H1 (cell line): ENCODE measurements at regions not wholly inside any gene's neighbourhood (a gene's known extent, or its start where the extent isn't known, plus 50 kb on each side); places are given as distances from the start of the nearest gene placed in this dataset.

ENCODE experiments used
- CTCF ChIA-PET: fragments of 300-600 bp; sonication (Branson Sonifier 250); formaldehyde crosslinking; loops from one replicate; lab custom pipeline; 2021; ENCODE audit not compliant: partially characterized antibody; lab: Charles Lee
- POLR2A ChIA-PET: fragments of 300-600 bp; sonication (Branson Sonifier 250); formaldehyde crosslinking; loops from one replicate; lab custom pipeline; 2021; ENCODE audit warnings: inconsistent platforms; ENCODE audit not compliant: partially characterized antibody; lab: Charles Lee
- DNase-seq, 2 experiments: peaks; one replicate each; pipeline versions ENCODE4 v3.0.0 to v3.0.0-alpha.2; 2010 to 2022; ENCODE audit warnings: low spot score in 2 of 2, low read depth in 1 of 2, mixed read lengths in 1 of 2
- FAIRE-seq: peaks from 2 replicates; lab custom pipeline; 2011; peaks lifted over from hg19 to GRCh38; lab: Jason Lieb, UNC
- H2AFZ ChIP-seq: 2 replicates; pipeline ENCODE4 v1.8.1; 2012; ENCODE audit warnings: low read length, inconsistent platforms
- H2AK5ac ChIP-seq: 2 replicates; pipeline ENCODE4 v1.6.1; 2013; ENCODE audit warnings: low read depth, low read length
- H2BK120ac ChIP-seq: replicated peaks from 2 replicates; pipeline ENCODE3; 2013; ENCODE audit warnings: low read depth, low read length, inconsistent platforms
- H2BK12ac ChIP-seq: 2 replicates; pipeline ENCODE4 v1.6.1; 2013; ENCODE audit warnings: low read depth, low read length
- H2BK15ac ChIP-seq: 2 replicates; pipeline ENCODE4 v1.6.1; 2013; ENCODE audit warnings: low read length
- H2BK20ac ChIP-seq: 2 replicates; pipeline ENCODE4 v1.6.1; 2013; ENCODE audit warnings: low read length
- H2BK5ac ChIP-seq: 2 replicates; pipeline ENCODE4 v1.6.1; 2013; ENCODE audit warnings: low read depth, low read length
- H3K14ac ChIP-seq: 2 replicates; pipeline ENCODE4 v1.6.1; 2013; ENCODE audit warnings: inconsistent platforms; ENCODE audit not compliant: insufficient read length
- H3K18ac ChIP-seq: 2 replicates; pipeline ENCODE4 v1.6.1; 2013; ENCODE audit warnings: low read length; ENCODE audit errors: extremely low read depth
- H3K23ac ChIP-seq: 2 replicates; pipeline ENCODE4 v1.6.1; 2013; ENCODE audit warnings: inconsistent platforms; ENCODE audit not compliant: insufficient read length
- H3K23me2 ChIP-seq: 2 replicates; pipeline ENCODE4 v1.6.1; 2013; ENCODE audit warnings: low read depth, low read length
- H3K27ac ChIP-seq: 2 replicates; pipeline ENCODE4 v1.6.1; 2011; ENCODE audit warnings: low read depth, low read length, inconsistent platforms
- H3K27me3 ChIP-seq, 4 experiments: replicated peaks in 1 of 4; 1 replicate in 1 of 4; 2 replicates in 3 of 4; pipeline versions ENCODE4 v1.6.1 to v1.8.1; 2011 to 2013; ENCODE audit warnings: low read length in 3 of 4, mild to moderate bottlenecking in 3 of 4, inconsistent platforms in 2 of 4, mixed read lengths in 2 of 4, moderate library complexity in 1 of 4; ENCODE audit not compliant: control insufficient read depth in 3 of 4, insufficient read depth in 3 of 4; ENCODE audit errors: extremely low read depth in 1 of 4
- H3K36me3 ChIP-seq, 4 experiments: 2 replicates each; pipeline versions ENCODE4 v1.6.1 to v1.8.1; 2011 to 2013; ENCODE audit warnings: mild to moderate bottlenecking in 4 of 4, low read length in 3 of 4, moderate library complexity in 2 of 4, control low read depth in 1 of 4, inconsistent platforms in 1 of 4; ENCODE audit not compliant: insufficient read depth in 4 of 4, control insufficient read depth in 2 of 4
- H3K4ac ChIP-seq: replicated peaks from 2 replicates; pipeline ENCODE3; 2013; ENCODE audit warnings: low read length, low read depth, mixed read lengths, inconsistent platforms; ENCODE audit not compliant: insufficient read length
- H3K4me1 ChIP-seq, 4 experiments: replicated peaks in 1 of 4; 1 replicate in 1 of 4; 2 replicates in 3 of 4; pipeline versions ENCODE4 v1.6.1 to v1.8.1; 2011 to 2013; ENCODE audit warnings: low read length in 3 of 4, inconsistent platforms in 2 of 4, mixed read lengths in 1 of 4; ENCODE audit not compliant: insufficient read depth in 4 of 4, control insufficient read depth in 3 of 4
- H3K4me2 ChIP-seq, 2 experiments: 2 replicates each; pipeline versions ENCODE4 v1.6.1 to v1.8.1; 2011 to 2013; ENCODE audit warnings: low read depth in 2 of 2, low read length in 2 of 2, control low read depth in 1 of 2, inconsistent platforms in 1 of 2, mild to moderate bottlenecking in 1 of 2; ENCODE audit not compliant: insufficient read depth in 1 of 2
- H3K4me3 ChIP-seq, 4 experiments: fragments of 200-600, 300-600 bp in 1 of 4; sonication (generic), shearing (Covaris generic), sonication (Bioruptor Twin) in 1 of 4; 2 replicates each; pipeline versions ENCODE4 v1.5.1 to v1.8.1; 2011 to 2016; ENCODE audit warnings: low read length in 4 of 4, low read depth in 3 of 4, control low read depth in 2 of 4, inconsistent platforms in 2 of 4, mild to moderate bottlenecking in 2 of 4, mixed read lengths in 1 of 4, moderate library complexity in 1 of 4; ENCODE audit not compliant: insufficient read depth in 2 of 4; ENCODE audit errors: extremely low read depth in 1 of 4
- H3K56ac ChIP-seq: replicated peaks from 2 replicates; pipeline ENCODE3; 2013; ENCODE audit warnings: low read depth, mild to moderate bottlenecking, mixed read lengths, low read length, inconsistent platforms; ENCODE audit not compliant: insufficient read length
- H3K79me1 ChIP-seq: 2 replicates; pipeline ENCODE4 v1.6.1; 2013; ENCODE audit warnings: low read depth, low read length, control low read depth
- H3K79me2 ChIP-seq, 2 experiments: 2 replicates each; pipeline versions ENCODE4 v1.6.1 to v1.8.1; 2012 to 2013; ENCODE audit warnings: low read length in 2 of 2, mild to moderate bottlenecking in 2 of 2, inconsistent platforms in 1 of 2; ENCODE audit not compliant: insufficient read depth in 2 of 2, control insufficient read depth in 1 of 2
- H3K9ac ChIP-seq, 4 experiments: replicated peaks in 1 of 4; 1 replicate in 1 of 4; 2 replicates in 3 of 4; pipeline versions ENCODE4 v1.6.1 to v1.8.1; 2011 to 2013; ENCODE audit warnings: low read depth in 3 of 4, low read length in 3 of 4, control low read depth in 2 of 4, mild to moderate bottlenecking in 2 of 4, moderate library complexity in 2 of 4, inconsistent platforms in 1 of 4; ENCODE audit errors: extremely low read depth in 1 of 4
- H3K9me3 ChIP-seq, 2 experiments: 2 replicates each; pipeline versions ENCODE4 v1.6.1 to v1.8.1; 2012 to 2013; ENCODE audit warnings: mild to moderate bottlenecking in 2 of 2, moderate library complexity in 2 of 2, control low read depth in 1 of 2, inconsistent platforms in 1 of 2, low read depth in 1 of 2, low read length in 1 of 2, mixed read lengths in 1 of 2; ENCODE audit not compliant: insufficient read depth in 2 of 2
- H4K20me1 ChIP-seq, 2 experiments: replicated peaks in 1 of 2; 2 replicates each; pipeline versions ENCODE3 to v1.8.1; 2011 to 2013; ENCODE audit warnings: inconsistent platforms in 2 of 2, low read length in 2 of 2, mild to moderate bottlenecking in 1 of 2; ENCODE audit not compliant: insufficient read depth in 2 of 2, control insufficient read depth in 1 of 2
- H4K5ac ChIP-seq: 2 replicates; pipeline ENCODE4 v1.6.1; 2013; ENCODE audit warnings: low read length, low read depth, mixed read lengths, inconsistent platforms; ENCODE audit not compliant: insufficient read length
- H4K8ac ChIP-seq: 2 replicates; pipeline ENCODE4 v1.8.0; 2013; ENCODE audit warnings: mild to moderate bottlenecking, moderate library complexity, low read length, inconsistent platforms; ENCODE audit not compliant: insufficient read depth; ENCODE audit errors: extremely low read depth
- H4K91ac ChIP-seq: replicated peaks from 2 replicates; pipeline ENCODE3; 2013; ENCODE audit warnings: low read length, mixed read lengths, inconsistent platforms; ENCODE audit not compliant: insufficient read length
- BACH1 ChIP-seq: IDR thresholded peaks from 2 replicates; pipeline ENCODE4 v1.6.1; 2012; ENCODE audit warnings: low read length, improper control_type of control experiment
- BRCA1 ChIP-seq: IDR thresholded peaks from 2 replicates; pipeline ENCODE4 v1.6.1; 2012; ENCODE audit warnings: low read depth, low read length, improper control_type of control experiment
- CBX8 ChIP-seq: fragments of 300-800, 300-1000 bp; sonication (generic); IDR thresholded peaks from 2 replicates; pipeline ENCODE4 v1.7.1; 2016; ENCODE audit warnings: low read depth, low read length, borderline replicate concordance
- CEBPB ChIP-seq: IDR thresholded peaks from 2 replicates; pipeline ENCODE4 v1.6.1; 2012; ENCODE audit warnings: low read depth, low read length
- E2F6 ChIP-seq: IDR thresholded peaks from 2 replicates; pipeline ENCODE4 v1.6.1; 2012; ENCODE audit warnings: inconsistent platforms
- GTF2F1 ChIP-seq: IDR thresholded peaks from 2 replicates; pipeline ENCODE4 v1.6.1; 2012; ENCODE audit warnings: low read depth, low read length, improper control_type of control experiment, borderline replicate concordance
- RAD21 ChIP-seq, 2 experiments: IDR thresholded peaks in 1 of 2; conservative IDR thresholded peaks in 1 of 2; 2 replicates each; pipeline ENCODE4 v1.6.1; 2011; ENCODE audit warnings: low read depth in 2 of 2, low read length in 2 of 2, improper control_type of control experiment in 1 of 2, inconsistent platforms in 1 of 2, mild to moderate bottlenecking in 1 of 2, moderate library complexity in 1 of 2
- SP4 ChIP-seq: IDR thresholded peaks from 2 replicates; pipeline ENCODE4 v1.6.1; 2012; ENCODE audit warnings: low read length, inconsistent platforms
- SRF ChIP-seq: IDR thresholded peaks from 2 replicates; pipeline ENCODE4 v1.6.1; 2011; ENCODE audit warnings: mild to moderate bottlenecking, low read depth, low read length, moderate library complexity
- TAF1 ChIP-seq: IDR thresholded peaks from 2 replicates; pipeline ENCODE4 v1.6.1; 2011; ENCODE audit warnings: mild to moderate bottlenecking, low read depth, low read length
- TAF7 ChIP-seq: optimal IDR thresholded peaks from 2 replicates; pipeline ENCODE3; 2011; ENCODE audit warnings: low read depth, mild to moderate bottlenecking, inconsistent platforms, low read length, moderate library complexity, borderline replicate concordance
- YY1 ChIP-seq: IDR thresholded peaks from 2 replicates; pipeline ENCODE4 v1.6.1; 2011; ENCODE audit warnings: low read depth, mild to moderate bottlenecking, low read length
- WGBS, 2 experiments: shearing (Covaris generic) in 1 of 2; methylation state at CpG; one replicate each; pipeline versions ENCODE4 v1.1.6 to v1.1.7; 2013 to 2015; ENCODE audit warnings: low lambda C conversion rate in 2 of 2, mixed read lengths in 2 of 2, inconsistent platforms in 1 of 2, low coverage in 1 of 2, missing lambda C conversion rate in 1 of 2; ENCODE audit not compliant: insufficient replicate concordance in 2 of 2, insufficient coverage in 1 of 2, insufficient read length in 1 of 2; ENCODE audit errors: extremely low coverage in 1 of 2, missing lambda C conversion rate in 1 of 2; 5-methylcytosine and 5-hydroxymethylcytosine counted together

- no peak overlapping the region for H3K23ac ChIP-seq
- no peak overlapping the region for H3K4me3 ChIP-seq
- H4K20me1 ChIP-seq = no peaks in the 10 kb centered on the region
- no peaks in the 10 kb centered on the region for H3K36me3 ChIP-seq
- FAIRE-seq (no peak), DNase-seq (no peak)
- CTCF ChIA-PET = no interaction called here
- no peak overlapping the region for H2BK12ac ChIP-seq
- no peak overlapping the region for H2BK5ac ChIP-seq
- no peaks in the 10 kb centered on the region for H3K79me2 ChIP-seq
- H3K56ac ChIP-seq = no peak overlapping the region
- no peak overlapping the region for H3K4ac ChIP-seq
- no peaks in the 10 kb centered on the region for H3K79me1 ChIP-seq
- H3K23me2 ChIP-seq = no peaks in the 10 kb centered on the region
- no peak overlapping the region for H2BK15ac ChIP-seq
- no peak overlapping the region for H3K18ac ChIP-seq
- peak overlapping the region; percentile 60; the same call in 1 of the 2 replicates for H2AFZ ChIP-seq
- no peak overlapping the region for H3K14ac ChIP-seq
- no peak overlapping the region for H3K9ac ChIP-seq
- H2AK5ac ChIP-seq = no peak overlapping the region
- H3K9me3 ChIP-seq = no peaks in the 10 kb centered on the region
- no peak overlapping the region for H4K8ac ChIP-seq
- POLR2A ChIA-PET = no interaction called here
- no peaks in the 10 kb centered on the region for H3K27me3 ChIP-seq
- H3K27ac ChIP-seq = no peak overlapping the region
- H4K91ac ChIP-seq = no peak overlapping the region
- 89% methylated on average over 2 of the region's 2 CpGs; no CpG with 5 or more reads in 1 of the 2 experiments for WGBS, 2 experiments
- H2BK20ac ChIP-seq = no peak overlapping the region
- H4K5ac ChIP-seq = no peak overlapping the region
- H3K4me1 ChIP-seq = no peaks in the 10 kb centered on the region
- H2BK120ac ChIP-seq = no peak overlapping the region
- TF ChIP-seq E2F6 (no peak), CBX8 (no peak), TAF7 (no peak), TAF1 (no peak), SP4 (no peak), BRCA1 (no peak), YY1 (no peak), CEBPB (no peak), SRF (no peak), RAD21 (IDR thresholded peaks at IDR 0.05 in 1 of 2, conservative IDR thresholded peaks at IDR 0.05 in 1 of 2; ENCODE audit: low read depth in 2 of 2, low read length in 2 of 2) (no peak), BACH1 (no peak), GTF2F1 (no peak)
- no peak overlapping the region for H3K4me2 ChIP-seq
Observed at GRCh38 chr2:226403369-226403768, 396.3 kb downstream of the IRS1 start.
